ENCODE measurements at regions not wholly inside any gene's neighbourhood (a gene's known extent, or its start where the extent isn't known, plus 50 kb on each side); places are given as distances from the start of the nearest gene placed in this dataset.

DNA sequence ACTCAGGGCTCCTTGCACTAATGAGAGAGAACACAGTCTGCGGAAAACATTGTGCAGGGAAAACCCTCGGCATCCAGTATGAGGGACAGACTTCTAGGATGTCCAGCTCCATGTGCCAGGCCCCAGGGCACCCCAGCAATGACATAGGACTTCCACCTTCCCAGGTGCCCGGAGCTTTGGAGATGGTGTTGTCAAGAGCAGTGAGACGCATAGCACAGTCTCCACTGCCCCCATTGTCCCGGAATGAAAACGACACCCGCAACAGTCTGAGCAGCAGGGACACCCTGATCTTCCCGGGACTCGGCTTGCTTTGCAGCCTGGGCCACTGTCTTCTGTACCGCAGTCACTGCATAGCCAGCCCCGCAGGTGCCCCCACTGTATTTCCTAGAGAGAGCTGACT, 339.2 kb upstream of the ADARB2 start:
- peak; percentile 37; the same call in 2 of the 3 replicates for TF ChIP-seq CTCF (conservative IDR thresholded peaks at IDR 0.05)

More for the DNA sequence above, 339.2 kb upstream of the ADARB2 start:
- no CpG with 5 or more reads among the region's 11 CpGs for WGBS (ENCODE audit: extremely low coverage, insufficient read length, low lambda C conversion rate)
- Histone ChIP-seq H4K5ac (ENCODE audit: insufficient read length, low read depth, low read length) (no peak overlapping the region), H2AK5ac (ENCODE audit: insufficient read length, low read length) (no peak overlapping the region), H3K4me1 (ENCODE audit: insufficient read depth, low read length) (no peaks in the 10 kb centered on the region), H2AFZ (ENCODE audit: low read length) (no peak overlapping the region), H2BK5ac (ENCODE audit: insufficient read length, low read length) (no peak overlapping the region), H4K8ac (replicated peaks; ENCODE audit: insufficient read length, low read depth, low read length) (no peak overlapping the region), H3K9me3 (ENCODE audit: control insufficient read depth, low read depth, low read length) (no peaks in the 10 kb centered on the region), H3K27me3 (ENCODE audit: insufficient read depth, low read length) (no peaks in the 10 kb centered on the region; the same call in 1 of the 2 replicates), H3K18ac (ENCODE audit: insufficient read length, low read depth, low read length) (no peak overlapping the region), H3K9ac (ENCODE audit: extremely low read depth, insufficient read length, low read length) (no peak overlapping the region), H3K23ac (ENCODE audit: insufficient read length, low read depth, low read length) (no peak overlapping the region), H3K56ac (ENCODE audit: insufficient read length, low read depth, low read length) (no peak overlapping the region), H3K27ac (ENCODE audit: insufficient read length, low read depth, low read length) (no peak overlapping the region), H3K14ac (ENCODE audit: insufficient read depth, low read length) (no peak overlapping the region), H3T11ph (ENCODE audit: low read length) (no peak overlapping the region), H3K79me1 (ENCODE audit: insufficient read depth, low read depth, low read length, poor library complexity, severe bottlenecking) (no peaks in the 10 kb centered on the region), H4K20me1 (ENCODE audit: control insufficient read depth, insufficient read depth, insufficient read length) (no peaks in the 10 kb centered on the region), H2BK20ac (ENCODE audit: low read depth, low read length, poor library complexity, severe bottlenecking) (no peak overlapping the region), H2BK15ac (ENCODE audit: low read depth, low read length) (no peak overlapping the region), H3K23me2 (ENCODE audit: insufficient read length, low read depth, low read length, poor library complexity, severe bottlenecking) (no peaks in the 10 kb centered on the region), H3K4me2 (ENCODE audit: insufficient read depth, insufficient read length, low read length) (no peak overlapping the region), H2BK120ac (ENCODE audit: low read depth, low read length, poor library complexity, severe bottlenecking) (no peak overlapping the region), H3K4ac (ENCODE audit: low read depth, low read length) (no peak overlapping the region), H3K79me2 (ENCODE audit: insufficient read depth, low read length) (no peaks in the 10 kb centered on the region), H2BK12ac (ENCODE audit: insufficient read length, low read depth, low read length) (no peak overlapping the region), H4K91ac (ENCODE audit: insufficient read length, low read depth, low read length) (no peak overlapping the region)
- DNase-seq: peak; percentile 36
- no peak overlapping the region for H3K4me3 Mint-ChIP-seq
- H3K36me3 Mint-ChIP-seq (ENCODE audit: insufficient read depth in 1 of 3, low read depth in 3 of 3): no peaks in the 10 kb centered on the region
- no peaks in the 10 kb centered on the region for H3K27me3 Mint-ChIP-seq (ENCODE audit: low read depth)
- 0 out of 4 replicates have a peak, but pooled peaks cover 0 to 3% of the 10 kb centered on the region in 2 experiments for H3K4me1 Mint-ChIP-seq
- peak overlapping the region in 1 of 3 experiments; percentile 40; a peak in 1 of 7 replicates for H3K27ac Mint-ChIP-seq
- H3K9me3 Mint-ChIP-seq: no peaks in the 10 kb centered on the region; a peak in 2 of 5 replicates
